Pancreas (tissue), 10 donors: ENCODE measurements at regions not wholly inside any gene's neighbourhood (a gene's known extent, or its start where the extent isn't known, plus 50 kb on each side); places are given as distances from the start of the nearest gene placed in this dataset.

Experiments
- ATAC-seq, 4 donors: fragments of 200-7000 bp; cut with Tn5 transposase; one replicate each; pipeline versions ENCODE4 v1.8.0 to v1.9.1; 2020; ENCODE audit warnings: mild to moderate bottlenecking in 4 of 4, moderate library complexity in 4 of 4
- DNase-seq, 6 donors: peaks; one replicate each; pipeline ENCODE4 v3.0.0-alpha.2; 2020
- FAIRE-seq: peaks from 2 replicates; lab custom pipeline; 2012; peaks lifted over from hg19 to GRCh38; lab: Jason Lieb, UNC
- H3K27ac ChIP-seq, 4 donors: fragments of 200-600 bp; sonication (generic); 1 replicate in 3 of 4; 2 replicates in 1 of 4; pipeline versions ENCODE4 v1.5.0 to v1.8.0; 2020
- H3K27me3 ChIP-seq, 4 donors: fragments of 200-600 bp; one replicate each; pipeline ENCODE4 v1.8.0; 2021
- H3K36me3 ChIP-seq, 3 donors: fragments of 200-600 bp; sonication (generic) in 1 of 3; one replicate each; pipeline versions ENCODE4 v1.5.0 to v1.8.0; 2020 to 2021
- H3K4me1 ChIP-seq, 3 donors: fragments of 200-600 bp; one replicate each; pipeline ENCODE4 v1.8.0; 2021
- H3K4me3 ChIP-seq, 4 donors: fragments of 200-600 bp; sonication (generic) in 2 of 4; one replicate each; pipeline versions ENCODE4 v1.5.0 to v1.8.0; 2020 to 2021
- H3K9me3 ChIP-seq, 4 donors: fragments of 200-600 bp; one replicate each; pipeline ENCODE4 v1.8.0; 2021
- WGBS, 2 donors: extraction: QIAGEN DNeasy Blood & Tissue Kit; methylation state at CpG; one replicate each; pipeline ENCODE4 v1.1.7; 2013; 5-methylcytosine and 5-hydroxymethylcytosine counted together
- intact Hi-C, 3 donors: fragments of 100-400 bp; cut with DNase I; formaldehyde crosslinking; loops; one replicate each; pipeline versions ENCODE4 v1.11.1 to v1.14.2; 2022
- TF ChIP-seq, protein P1 (sequence below), 4 donors: fragments of 200-600 bp; sonication (generic) in 3 of 4; IDR thresholded peaks; one replicate each; pipeline versions ENCODE4 v1.5.0 to v1.8.0; 2021; ENCODE audit warnings: antibody characterized with exemption in 4 of 4
- donor health status: healthy with polysubstance abuse.
- donor health status: DM: no; HTN: no; CAD: no; lungs with moderate emphysema.
- donor health status: DM: no; HTN: no; CAD: no.
- donor health status: control.
- donor health status: control.
- donor health status: Bipolar disorder and iron deficiency.
- donor health status: DM: yes; HTN: yes; CAD: no.
- donor health status: DM: no; HTN: no; CAD: no.
- donor health status: DM: no; HTN: no; CAD: no.
- donor health status: DM: yes; HTN: yes; CAD: no.

GRCh38 chr5:75975496-75975895 lies 107.7 kb upstream of the SV2C start:
- 75 to 87% methylated on average over 5 of the region's 5 CpGs for WGBS, 2 donors
- H3K4me1 ChIP-seq, result no peaks in the 10 kb centered on the region
- no peaks in the 10 kb centered on the region for H3K9me3 ChIP-seq
- H3K27me3 ChIP-seq, result no peaks in the 10 kb centered on the region
- H3K4me3 ChIP-seq, result no peak overlapping the region
- FAIRE-seq (no peak), DNase-seq (no peak), ATAC-seq (no peak)
- TF ChIP-seq, protein P1, sequence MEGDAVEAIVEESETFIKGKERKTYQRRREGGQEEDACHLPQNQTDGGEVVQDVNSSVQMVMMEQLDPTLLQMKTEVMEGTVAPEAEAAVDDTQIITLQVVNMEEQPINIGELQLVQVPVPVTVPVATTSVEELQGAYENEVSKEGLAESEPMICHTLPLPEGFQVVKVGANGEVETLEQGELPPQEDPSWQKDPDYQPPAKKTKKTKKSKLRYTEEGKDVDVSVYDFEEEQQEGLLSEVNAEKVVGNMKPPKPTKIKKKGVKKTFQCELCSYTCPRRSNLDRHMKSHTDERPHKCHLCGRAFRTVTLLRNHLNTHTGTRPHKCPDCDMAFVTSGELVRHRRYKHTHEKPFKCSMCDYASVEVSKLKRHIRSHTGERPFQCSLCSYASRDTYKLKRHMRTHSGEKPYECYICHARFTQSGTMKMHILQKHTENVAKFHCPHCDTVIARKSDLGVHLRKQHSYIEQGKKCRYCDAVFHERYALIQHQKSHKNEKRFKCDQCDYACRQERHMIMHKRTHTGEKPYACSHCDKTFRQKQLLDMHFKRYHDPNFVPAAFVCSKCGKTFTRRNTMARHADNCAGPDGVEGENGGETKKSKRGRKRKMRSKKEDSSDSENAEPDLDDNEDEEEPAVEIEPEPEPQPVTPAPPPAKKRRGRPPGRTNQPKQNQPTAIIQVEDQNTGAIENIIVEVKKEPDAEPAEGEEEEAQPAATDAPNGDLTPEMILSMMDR (IDR thresholded peaks at IDR 0.05), result no peak
- intact Hi-C loops, result no loop called here
- H3K27ac ChIP-seq, result no peak overlapping the region
- H3K36me3 ChIP-seq, result no peaks in the 10 kb centered on the region

- Histone ChIP-seq H3K9me3 (no peaks in the 10 kb centered on the region), H3K4me1 (no peaks in the 10 kb centered on the region), H3K27me3 (no peaks in the 10 kb centered on the region), H3K4me3 (no peak overlapping the region), H3K27ac (no peak overlapping the region), H3K36me3 (no peaks in the 10 kb centered on the region)
- no peak for ATAC-seq
- FAIRE-seq, result no peak
- TF ChIP-seq, protein P1 (IDR thresholded peaks at IDR 0.05), result no peak
- intact Hi-C loops, result no loop called here
- no peak for DNase-seq
- WGBS, 2 donors, result 56 to 59% methylated on average over 1 of the region's 1 CpG
Measured at GRCh38 chr5:75965292-75965691, 117.9 kb upstream of the SV2C start.

DNA sequence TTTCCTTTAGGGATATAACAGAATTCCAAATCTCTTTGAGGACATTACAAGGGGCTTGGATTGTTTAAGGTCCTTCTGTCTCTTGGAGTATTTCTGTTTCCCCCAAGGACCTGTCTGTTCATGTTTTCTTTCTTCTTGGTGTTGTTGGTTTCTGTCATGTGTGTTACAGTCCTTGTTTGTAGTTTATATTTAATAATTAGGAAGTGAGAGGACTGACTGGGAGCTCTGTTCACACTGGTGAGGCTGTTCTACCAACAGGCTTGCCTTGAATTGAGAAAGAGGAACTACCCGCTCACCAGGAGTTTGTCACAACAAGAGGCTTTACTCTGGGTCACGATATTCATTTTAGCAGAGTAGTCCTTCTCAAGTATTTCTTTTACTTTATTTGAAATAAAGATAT lies 119.2 kb upstream of the SV2C start:
- intact Hi-C loops, result no loop called here
- ATAC-seq, result peak in 1 of 4 donors; percentile 38

DNA sequence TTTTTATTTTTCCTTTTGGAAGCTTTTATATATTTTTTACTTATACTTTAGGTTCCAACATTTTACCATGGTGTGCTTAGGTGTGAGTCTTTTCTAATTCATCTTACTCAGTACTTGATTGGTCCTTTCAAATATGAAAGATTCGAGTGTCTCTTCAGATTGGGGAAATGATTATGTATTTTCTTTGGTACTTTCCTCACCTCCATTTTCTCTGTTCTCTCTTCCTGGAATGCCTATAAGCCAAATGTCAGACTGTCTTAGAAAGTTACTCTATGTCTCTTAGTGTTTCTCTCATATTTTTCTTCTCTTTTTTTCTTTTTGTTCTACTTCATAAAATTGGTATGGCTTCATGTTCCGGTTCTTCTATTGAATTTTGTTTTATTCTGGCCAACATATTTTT lies 119.6 kb upstream of the SV2C start:
- no peaks in the 10 kb centered on the region for H3K27me3 ChIP-seq
- WGBS, 2 donors, result 69 to 80% methylated on average over 2 of the region's 2 CpGs
- H3K27ac ChIP-seq, result no peak overlapping the region
- ATAC-seq (no peak), DNase-seq (no peak), FAIRE-seq (no peak)
- TF ChIP-seq, protein P1 (IDR thresholded peaks at IDR 0.05), result no peak
- intact Hi-C loops, result no loop called here
- H3K4me3 ChIP-seq, result no peak overlapping the region
- H3K36me3 ChIP-seq, result no peaks in the 10 kb centered on the region
- no peaks in the 10 kb centered on the region for H3K4me1 ChIP-seq
- no peaks in the 10 kb centered on the region for H3K9me3 ChIP-seq

More for the DNA sequence above, 119.2 kb upstream of the SV2C start:
- Histone ChIP-seq H3K9me3 (no peaks in the 10 kb centered on the region), H3K36me3 (no peaks in the 10 kb centered on the region), H3K4me1 (no peaks in the 10 kb centered on the region), H3K27me3 (no peaks in the 10 kb centered on the region), H3K27ac (no peak overlapping the region), H3K4me3 (no peak overlapping the region)
- no peak for DNase-seq
- no peak for FAIRE-seq
- 78 to 86% methylated on average over 2 of the region's 2 CpGs for WGBS, 2 donors
- TF ChIP-seq, protein P1 (IDR thresholded peaks at IDR 0.05), result no peak

DNA sequence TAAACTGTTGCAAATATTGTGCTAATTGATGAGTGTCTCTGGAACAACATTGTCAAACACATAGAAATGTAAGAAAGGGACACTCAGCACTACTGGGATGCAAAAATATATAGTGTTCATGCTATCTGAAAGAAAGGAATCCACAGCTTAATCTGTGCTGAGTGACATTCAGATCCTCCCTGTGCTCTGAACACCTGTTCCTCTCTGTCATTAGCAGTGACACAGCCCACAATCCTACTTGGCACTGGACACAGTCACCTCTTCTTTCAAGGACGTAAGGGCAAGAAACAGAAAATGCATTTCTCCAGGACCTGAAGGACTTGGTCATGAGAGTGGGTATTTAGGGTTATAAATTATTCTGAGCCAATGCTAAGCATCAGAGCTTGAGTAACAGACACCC lies 121.4 kb upstream of the SV2C start:
- TF ChIP-seq, protein P1 (IDR thresholded peaks at IDR 0.05), result no peak
- no peak for ATAC-seq
- WGBS, 2 donors, result 59 to 61% methylated on average over 1 of the region's 1 CpG
- no peak overlapping the region for H3K27ac ChIP-seq
- H3K4me1 ChIP-seq, result no peaks in the 10 kb centered on the region
- no peaks in the 10 kb centered on the region for H3K27me3 ChIP-seq
- intact Hi-C loops, result no loop called here
- FAIRE-seq, result no peak
- no peaks in the 10 kb centered on the region for H3K9me3 ChIP-seq
- no peaks in the 10 kb centered on the region for H3K36me3 ChIP-seq
- H3K4me3 ChIP-seq, result no peak overlapping the region
- no peak for DNase-seq
